ENCODE measurements at regions not wholly inside any gene's neighbourhood (a gene's known extent, or its start where the extent isn't known, plus 50 kb on each side); places are given as distances from the start of the nearest gene placed in this dataset.
"Not testable (repeated sequence)": the region's sequence is repeated elsewhere in the genome, so short reads cannot be mapped to it uniquely, and the experiment has no call there.

GRCh38 chr15:20339086-20339791 lies 202.4 kb downstream of the GOLGA6L6 start:
- not testable (repeated sequence) for TF ChIP-seq CTCF, POLR2AphosphoS5 (IDR thresholded peaks at IDR 0.05)
